HEK293T (cell line): ENCODE measurements at regions not wholly inside any gene's neighbourhood (a gene's known extent, or its start where the extent isn't known, plus 50 kb on each side); places are given as distances from the start of the nearest gene placed in this dataset.

Experiments used
- ARNT ChIP-seq: fragments of 450-650 bp; IDR thresholded peaks from 2 replicates; pipeline ENCODE4 v1.6.1; 2017; ENCODE audit warnings: mild to moderate bottlenecking
- BHLHE40 ChIP-seq: fragments of 450-650 bp; IDR thresholded peaks from 2 replicates; pipeline ENCODE4 v1.6.1; 2016; ENCODE audit warnings: mild to moderate bottlenecking, moderate library complexity, borderline replicate concordance
- ELF4 ChIP-seq: fragments of 450-650 bp; IDR thresholded peaks from 2 replicates; pipeline ENCODE4 v1.6.1; 2017; ENCODE audit warnings: antibody characterized with exemption
- FOXA1 ChIP-seq: fragments of 450-650 bp; IDR thresholded peaks from 2 replicates; pipeline ENCODE4 v1.6.1; 2016; ENCODE audit warnings: mild to moderate bottlenecking
- FOXK2 ChIP-seq: fragments of 450-650 bp; IDR thresholded peaks from 2 replicates; pipeline ENCODE4 v1.6.1; 2016; ENCODE audit warnings: mild to moderate bottlenecking
- FOXM1 ChIP-seq: fragments of 450-650 bp; IDR thresholded peaks from 2 replicates; pipeline ENCODE4 v1.6.1; 2017; ENCODE audit warnings: mild to moderate bottlenecking, borderline replicate concordance
- HDGF ChIP-seq: fragments of 450-650 bp; IDR thresholded peaks from 2 replicates; pipeline ENCODE4 v1.6.1; 2017; ENCODE audit warnings: antibody characterized with exemption, borderline replicate concordance
- NFRKB ChIP-seq: fragments of 450-650 bp; IDR thresholded peaks from 2 replicates; pipeline ENCODE4 v1.6.1; 2016; ENCODE audit warnings: mild to moderate bottlenecking, moderate library complexity
- PKNOX1 ChIP-seq: fragments of 450-650 bp; IDR thresholded peaks from 2 replicates; pipeline ENCODE4 v1.6.1; 2016
- SP1 ChIP-seq: fragments of 450-650 bp; IDR thresholded peaks from 2 replicates; pipeline ENCODE4 v1.6.1; 2017
- SUZ12 ChIP-seq: fragments of 450-650 bp; IDR thresholded peaks from 2 replicates; pipeline ENCODE4 v1.6.1; 2016; ENCODE audit warnings: mild to moderate bottlenecking
- ZNF384 ChIP-seq: fragments of 450-650 bp; IDR thresholded peaks from 2 replicates; pipeline ENCODE4 v1.6.1; 2016

GRCh38 chr20:21002486-21002885 is 103.7 kb downstream of the LINC00237 start:
- TF ChIP-seq ARNT (no peak), ELF4 (no peak), BHLHE40 (no peak), FOXK2 (no peak), FOXM1 (no peak), PKNOX1 (no peak), SP1 (no peak), HDGF (no peak), SUZ12 (no peak), NFRKB (no peak), ZNF384 (no peak), FOXA1 (no peak)
